HG03159 (cell line): ENCODE measurements at regions not wholly inside any gene's neighbourhood (a gene's known extent, or its start where the extent isn't known, plus 50 kb on each side); places are given as distances from the start of the nearest gene placed in this dataset.

ENCODE experiments used
- ATAC-seq: cut with Tn5 transposase; IDR thresholded peaks from one replicate; pipeline ENCODE4 v1.9.1; 2021; ENCODE audit warnings: mild to moderate bottlenecking, moderate library complexity; ENCODE audit not compliant: unreplicated experiment

DNA sequence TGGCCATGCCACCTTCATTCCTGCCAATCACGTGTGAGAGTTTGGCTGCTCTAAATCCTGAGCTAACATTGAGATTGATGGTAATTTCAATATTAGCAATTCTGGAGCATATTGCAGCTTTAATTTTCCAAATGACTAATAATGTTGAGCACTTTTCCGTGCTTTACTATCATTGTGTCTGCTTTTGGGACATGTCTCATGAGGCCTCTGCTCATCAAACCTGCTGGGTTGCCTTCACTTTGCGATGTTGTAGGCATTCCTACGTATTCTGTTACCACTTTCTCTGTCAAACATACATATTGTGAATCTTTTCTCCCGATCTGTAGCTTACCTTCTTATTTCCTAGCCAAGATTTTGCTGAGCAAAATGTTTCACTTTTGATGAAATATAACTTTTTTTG is 466.6 kb downstream of the GALR1 start:
- ATAC-seq: no peak

DNA sequence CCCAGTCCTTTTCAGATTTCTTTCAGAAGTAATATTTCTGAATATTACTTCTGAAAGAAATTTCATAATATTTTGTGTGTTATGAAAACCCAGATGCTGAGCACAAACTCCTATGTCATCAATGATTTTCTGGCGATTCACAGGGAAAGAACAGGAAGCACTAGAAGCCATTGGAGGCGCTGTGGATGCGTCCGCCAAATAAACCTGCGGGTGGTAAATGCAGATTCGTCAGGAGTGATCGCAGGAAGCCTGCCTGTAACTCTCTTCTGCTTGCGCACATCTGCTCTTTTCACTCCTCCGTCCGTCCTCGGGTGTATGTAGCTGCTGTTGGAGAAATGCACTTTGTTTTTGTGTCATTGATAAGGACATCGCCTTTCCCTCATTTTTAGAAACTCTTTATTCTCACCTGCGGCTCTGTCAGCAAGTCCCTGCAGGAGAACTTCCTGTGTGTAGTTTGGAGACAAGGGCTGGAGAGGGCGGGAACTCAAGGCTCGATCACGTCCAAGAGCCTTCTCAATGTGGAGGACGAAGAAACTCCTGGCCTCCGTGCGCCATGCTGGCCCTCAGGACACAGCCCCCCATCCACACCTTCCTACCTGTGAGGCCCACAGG is 483.8 kb downstream of the GALR1 start:
- ATAC-seq: no peak

DNA sequence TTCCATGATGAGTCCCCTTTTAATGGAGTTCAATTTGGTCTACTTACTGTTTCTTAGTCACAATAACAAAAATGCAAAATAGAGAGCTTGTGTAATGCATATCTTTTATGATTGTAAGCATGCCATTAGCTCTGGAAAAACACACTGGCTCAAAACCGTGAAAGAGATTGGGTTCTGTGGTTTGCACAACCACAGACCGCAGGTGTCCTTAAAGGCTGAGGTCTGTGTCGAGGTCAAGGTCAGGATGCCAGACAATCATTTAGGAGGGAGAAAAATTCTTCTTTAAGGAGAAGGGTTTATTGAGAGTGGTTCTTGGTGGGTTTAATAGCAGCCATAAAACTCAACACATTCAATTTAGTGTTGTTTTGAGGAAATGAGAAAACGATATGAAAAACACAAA is 487.2 kb downstream of the GALR1 start:
- no peak for ATAC-seq

DNA sequence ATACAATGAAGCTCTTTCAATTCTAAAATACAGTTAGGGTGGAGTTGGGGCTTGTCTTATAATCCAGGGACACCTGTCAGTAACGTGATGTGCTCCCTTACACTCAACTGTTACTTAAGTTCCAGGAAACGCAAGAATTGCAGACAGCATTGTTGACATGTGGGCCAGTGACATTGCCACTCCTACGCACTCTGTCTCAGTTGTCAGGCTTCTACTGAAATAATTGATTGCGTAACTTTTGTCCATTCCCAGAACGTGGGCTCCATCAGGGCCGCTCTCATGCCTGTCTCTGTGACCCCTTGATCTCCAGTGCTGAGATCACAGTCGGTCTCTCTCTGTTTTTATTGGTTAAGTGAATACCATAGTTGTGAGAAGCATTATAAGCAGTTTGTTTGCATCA is 487.8 kb downstream of the GALR1 start:
- no peak for ATAC-seq

DNA sequence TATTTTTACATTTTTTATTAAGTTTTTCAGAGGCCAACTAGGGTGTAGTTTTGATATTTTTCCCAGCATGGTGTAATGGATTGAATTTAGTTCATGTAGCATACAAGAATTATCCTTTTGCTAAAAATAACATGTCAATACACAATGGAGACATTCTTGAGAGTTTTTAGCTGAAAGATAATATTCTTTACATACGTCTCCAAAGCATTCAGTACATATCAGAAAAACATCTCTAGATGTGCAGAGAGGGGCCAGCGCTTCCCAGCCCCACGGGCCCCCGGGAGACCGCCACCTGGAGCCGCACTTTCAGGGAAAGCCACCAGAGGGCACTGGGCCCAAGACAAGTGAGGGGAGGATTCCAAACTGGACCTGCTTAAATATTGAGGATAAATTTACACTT is 499.4 kb downstream of the GALR1 start:
- no peak for ATAC-seq

DNA sequence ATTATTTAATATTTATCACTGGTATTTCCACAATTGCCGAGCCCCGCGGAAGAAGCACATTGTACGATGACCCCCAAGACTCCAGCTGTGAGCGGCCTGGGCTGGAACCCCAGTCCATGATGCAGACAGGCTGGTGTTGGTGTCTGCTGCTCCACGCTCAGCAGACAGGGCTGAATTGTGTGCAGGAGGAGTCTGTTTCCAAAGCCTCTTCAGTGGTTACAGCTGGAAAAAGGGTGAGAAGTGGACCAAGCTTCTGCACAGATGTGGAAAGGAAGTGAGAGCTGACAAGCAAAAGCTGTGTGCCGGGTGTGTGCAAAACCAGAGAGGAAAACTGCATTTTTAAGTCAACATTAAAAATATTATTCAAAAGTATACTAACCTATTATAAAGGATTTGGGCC is 500.4 kb downstream of the GALR1 start:
- no peak for ATAC-seq

DNA sequence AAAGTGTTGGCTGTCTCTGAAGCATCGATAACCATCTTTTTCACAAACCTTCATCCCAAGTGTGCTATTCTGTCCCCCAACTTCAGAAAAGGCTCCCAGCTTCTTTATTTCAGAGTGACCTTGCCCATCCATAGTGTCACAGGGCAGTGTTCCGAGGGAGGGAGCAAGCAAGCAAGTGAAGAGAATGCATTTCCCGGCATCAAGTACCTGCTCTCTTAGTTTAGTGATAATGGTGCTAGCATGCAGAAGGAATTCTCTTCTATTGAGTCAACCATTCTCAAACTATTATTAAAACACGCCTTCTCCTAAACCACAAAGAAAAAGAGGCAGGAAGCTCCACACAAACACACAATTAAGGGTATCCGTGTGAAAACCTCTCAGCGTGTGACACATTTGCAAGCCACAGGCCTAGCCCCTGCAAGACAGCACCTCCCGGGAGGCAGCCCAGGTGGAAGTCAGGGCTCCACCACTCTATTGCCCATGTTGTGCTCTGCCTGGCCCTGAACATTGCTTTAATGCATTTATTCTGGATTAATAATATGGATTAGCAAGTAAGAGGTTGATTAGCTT is 504.9 kb downstream of the GALR1 start:
- ATAC-seq: no peak

DNA sequence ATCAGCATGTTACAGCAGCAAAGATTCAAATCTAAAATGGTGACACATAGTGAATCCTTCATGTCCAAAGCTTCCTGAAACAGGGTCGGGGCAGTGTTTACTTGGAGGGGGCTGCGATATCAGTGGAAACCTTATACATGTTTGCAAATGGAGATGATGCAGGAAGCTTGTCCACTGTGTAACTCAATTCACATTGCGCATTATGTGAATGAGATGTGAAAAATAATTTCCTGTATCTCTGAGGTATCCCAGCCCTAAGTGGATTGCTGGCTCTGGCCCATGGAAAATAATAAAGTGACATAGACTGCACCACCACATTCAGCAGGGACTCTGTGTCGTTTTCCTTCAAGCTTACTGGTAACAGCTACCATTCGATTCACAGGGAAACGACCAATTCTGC is 505.5 kb downstream of the GALR1 start:
- no peak for ATAC-seq

DNA sequence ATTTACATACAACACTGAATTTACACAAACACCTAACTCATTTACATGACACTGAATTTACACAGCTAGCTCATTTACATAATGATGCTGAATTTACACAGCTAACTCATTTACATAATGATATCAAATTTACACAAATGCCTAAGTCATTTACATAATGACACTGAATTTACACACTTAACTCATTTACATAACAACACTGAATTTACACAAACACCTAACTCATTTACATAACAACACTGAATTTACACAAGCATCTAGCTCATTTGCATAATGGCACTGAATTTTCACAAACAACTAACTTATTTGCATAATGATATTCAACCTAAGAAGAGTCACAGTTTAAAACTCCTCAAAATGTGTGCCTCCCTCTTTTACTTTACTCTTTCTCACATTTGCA is 511.7 kb downstream of the GALR1 start:
- no peak for ATAC-seq

DNA sequence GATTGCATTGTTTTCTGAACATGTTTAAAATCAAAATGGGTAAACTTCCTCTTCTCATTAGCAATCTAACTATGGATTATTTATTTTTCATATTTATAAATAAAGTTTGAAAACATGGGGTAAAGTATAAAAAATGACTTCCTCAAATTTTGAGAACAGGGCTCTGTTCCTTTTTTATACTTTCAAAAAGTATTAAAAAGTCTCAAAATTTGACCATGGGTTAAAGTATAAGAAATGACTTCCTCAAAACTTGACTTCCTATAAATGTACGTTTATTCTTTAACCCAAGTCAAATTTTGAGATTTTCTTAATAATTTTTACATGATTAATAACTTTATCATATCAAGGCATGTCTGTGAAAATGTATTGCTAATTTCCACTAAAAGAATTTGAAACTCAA is 512.4 kb downstream of the GALR1 start:
- ATAC-seq: no peak

DNA sequence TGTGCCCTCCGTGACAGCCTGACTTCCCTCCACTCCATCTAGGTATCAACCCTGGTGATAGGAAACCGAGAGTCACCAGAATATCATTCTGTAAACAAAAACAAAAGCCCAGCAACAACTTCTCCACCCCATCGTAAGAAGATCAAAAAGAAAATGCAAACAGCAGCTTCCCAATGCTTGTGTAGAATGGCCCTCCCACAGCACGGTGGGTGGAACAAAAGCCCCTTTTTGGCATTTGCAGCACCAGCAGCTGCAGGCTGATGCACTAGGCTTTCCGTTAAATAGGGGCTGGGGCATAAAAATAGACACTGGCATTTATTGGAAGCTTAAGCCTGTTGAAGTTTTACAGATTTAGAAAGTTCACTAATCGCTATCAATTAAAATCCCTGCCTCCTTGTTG is 513.0 kb downstream of the GALR1 start:
- no peak for ATAC-seq

DNA sequence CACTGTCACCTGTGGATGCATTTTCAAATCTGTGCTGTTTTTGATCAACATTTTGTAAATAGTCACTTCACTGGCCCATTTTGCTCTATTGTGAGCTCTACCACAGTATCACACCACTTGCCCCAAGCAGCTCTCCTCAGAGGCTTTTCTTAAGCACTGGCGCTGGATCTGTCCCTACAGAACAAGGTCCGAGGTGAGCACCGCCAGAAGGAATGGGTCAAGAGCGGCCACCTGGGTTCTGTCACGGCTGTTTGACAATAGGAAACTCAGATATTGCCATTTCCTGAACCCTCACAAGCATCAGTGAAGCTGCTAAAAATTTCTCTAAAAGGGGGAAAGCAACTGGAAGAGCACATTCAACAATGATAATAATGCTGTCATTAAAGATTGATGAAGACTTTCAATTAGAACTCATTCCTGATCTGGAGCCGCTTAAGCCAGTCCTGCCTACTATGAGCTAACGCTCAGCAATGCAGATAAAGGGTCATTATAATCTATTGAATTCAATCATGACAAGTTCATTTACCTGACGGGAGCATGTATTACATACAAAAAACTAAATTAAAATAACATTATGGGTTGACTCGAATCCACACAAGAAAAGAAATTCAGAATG is 514.0 kb downstream of the GALR1 start:
- ATAC-seq: no peak

DNA sequence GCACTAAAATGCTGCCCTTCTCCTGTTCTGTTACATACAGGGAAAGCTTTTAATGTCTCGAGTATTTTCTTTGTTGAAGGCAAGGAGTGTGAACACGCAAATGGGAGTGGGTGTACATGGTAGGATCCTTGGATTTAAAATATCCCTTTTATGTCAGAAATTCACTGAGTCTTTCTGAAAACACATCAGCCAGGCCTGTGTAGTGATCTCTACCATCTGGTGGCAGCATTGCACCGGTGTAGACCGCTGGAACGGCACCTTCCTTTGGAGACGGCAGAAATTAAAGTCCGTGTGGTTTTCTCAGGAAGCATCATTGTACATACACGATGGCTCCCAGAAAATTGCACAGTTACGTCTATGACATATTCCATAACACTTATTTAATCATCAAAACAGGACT is 515.8 kb downstream of the GALR1 start:
- no peak for ATAC-seq

DNA sequence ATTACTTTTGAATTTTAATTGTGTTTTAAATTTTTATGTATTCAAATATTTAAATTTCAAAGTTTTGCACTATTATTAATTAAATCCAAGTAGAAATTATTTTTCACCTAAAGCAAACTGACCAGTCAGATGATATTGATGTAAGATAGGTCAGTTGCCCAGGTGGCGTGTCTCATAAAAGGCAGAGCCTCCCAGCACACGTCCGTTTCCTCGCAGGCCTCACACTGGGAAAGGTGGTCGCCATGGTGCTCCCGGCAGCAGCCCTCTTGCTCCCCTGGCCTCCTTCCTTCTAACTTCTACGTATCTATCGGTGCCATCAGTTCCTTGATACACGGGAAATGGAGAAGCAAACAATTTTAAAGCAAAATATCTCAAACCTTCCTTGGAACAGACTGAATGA is 516.8 kb downstream of the GALR1 start:
- no peak for ATAC-seq

DNA sequence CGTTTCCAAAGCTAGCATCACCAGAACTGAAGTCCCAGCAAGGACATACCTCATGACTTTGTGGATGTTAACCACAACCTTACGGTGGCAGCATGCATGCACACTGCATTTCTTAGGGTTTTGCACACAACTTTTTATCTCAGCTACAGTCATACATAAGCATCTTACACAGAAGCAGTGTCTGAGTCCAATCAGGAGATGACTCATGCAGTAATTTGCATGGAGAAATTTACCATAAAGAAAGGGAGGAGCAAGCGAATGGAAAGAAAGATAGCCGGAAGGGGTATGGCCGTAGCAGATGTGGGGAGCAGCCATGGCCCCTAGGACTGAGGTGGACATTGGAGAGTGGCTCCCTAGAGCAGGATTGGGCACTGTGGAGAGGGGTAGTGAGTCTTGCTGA is 522.5 kb downstream of the GALR1 start:
- no peak for ATAC-seq

DNA sequence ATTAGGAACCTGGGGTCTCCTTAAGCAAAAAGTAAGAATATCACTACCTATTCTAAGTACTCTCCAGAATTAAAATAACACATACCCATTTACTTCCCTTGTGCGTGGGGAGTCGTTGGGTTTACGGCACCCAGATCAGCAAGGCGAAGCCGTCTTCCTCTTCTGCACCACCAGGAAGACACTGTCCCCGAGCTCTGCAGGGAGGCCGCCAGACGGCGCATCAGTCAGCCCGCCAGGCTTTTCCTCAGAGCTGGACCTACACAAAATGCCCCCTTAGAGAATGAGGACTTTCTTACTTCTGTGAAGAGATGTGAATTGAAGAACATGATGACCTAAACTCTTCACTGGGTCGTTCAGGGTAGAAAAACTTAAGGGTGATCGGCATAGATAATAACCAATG is 526.5 kb downstream of the GALR1 start:
- no peak for ATAC-seq

DNA sequence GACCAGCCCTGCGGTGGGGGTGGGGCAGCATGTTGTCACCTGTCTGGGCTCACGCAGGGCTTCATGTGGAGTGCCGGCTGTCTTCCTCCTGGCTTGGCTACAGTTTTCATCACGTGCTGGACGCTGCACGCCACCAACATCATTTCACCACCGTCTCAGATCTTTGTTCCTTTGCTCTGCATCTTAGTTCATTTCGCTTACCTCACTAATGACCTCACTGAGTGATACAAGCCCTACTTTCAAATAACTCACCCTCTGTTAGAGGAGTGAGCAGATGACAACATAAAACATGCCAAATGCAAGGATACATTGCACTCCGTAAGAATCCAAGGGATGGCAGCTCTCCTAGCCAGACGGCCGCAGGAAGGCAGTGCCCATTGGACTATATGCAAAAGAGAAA is 527.5 kb downstream of the GALR1 start:
- no peak for ATAC-seq

DNA sequence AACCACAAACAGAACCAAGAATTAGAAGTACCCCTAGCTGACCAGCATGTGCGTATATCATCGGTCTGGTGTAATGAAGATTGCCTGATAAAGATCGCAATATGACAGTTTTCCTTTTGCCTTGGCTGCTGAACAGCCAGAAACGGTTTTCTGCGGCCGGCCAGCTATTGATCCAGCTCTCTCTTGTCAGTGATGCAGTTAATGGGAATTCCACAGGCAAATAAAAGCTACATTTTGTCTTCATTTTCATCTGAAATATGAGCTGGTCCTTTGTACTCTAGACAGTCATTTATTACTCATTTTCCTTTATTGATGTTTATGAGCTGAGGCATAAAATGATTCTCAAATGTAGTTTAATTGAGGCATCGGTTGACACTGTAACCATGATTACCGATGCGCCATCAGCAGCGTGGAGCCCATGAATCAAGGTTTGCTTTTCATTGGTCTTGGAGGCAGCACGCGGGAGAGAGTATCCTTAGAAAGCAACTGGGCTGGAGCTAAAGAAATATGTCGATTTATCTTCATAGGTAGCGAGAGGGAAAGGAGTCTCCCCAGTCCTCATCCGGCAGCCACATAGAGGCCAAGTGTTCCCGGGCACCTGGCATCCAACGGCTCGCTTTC is 535.2 kb downstream of the GALR1 start:
- ATAC-seq: no peak

DNA sequence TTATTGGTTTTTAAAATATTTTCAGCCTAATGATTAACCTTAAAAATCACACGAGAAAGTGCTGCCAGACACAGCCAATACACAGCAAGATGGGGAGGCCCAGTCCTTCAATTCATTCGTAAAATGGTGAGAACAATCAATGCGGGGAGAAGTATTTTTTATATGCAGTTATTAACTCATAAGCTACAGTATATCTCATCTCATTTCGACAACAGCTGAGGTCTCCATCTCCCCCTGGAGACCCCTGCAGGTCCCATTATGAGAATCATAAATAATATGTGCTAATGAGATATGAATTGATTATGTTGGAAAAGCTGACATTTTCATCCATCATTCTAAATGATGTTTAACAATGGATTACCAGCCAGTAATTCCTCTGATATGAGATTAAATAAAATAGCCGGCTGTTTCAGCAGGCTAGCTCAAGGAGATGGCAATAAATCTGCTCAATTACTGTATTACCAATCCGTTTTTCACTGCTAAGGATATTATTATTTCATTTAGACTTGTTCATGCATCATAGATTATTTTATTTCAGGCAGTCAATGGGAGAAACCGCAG is 535.8 kb downstream of the GALR1 start:
- no peak for ATAC-seq

DNA sequence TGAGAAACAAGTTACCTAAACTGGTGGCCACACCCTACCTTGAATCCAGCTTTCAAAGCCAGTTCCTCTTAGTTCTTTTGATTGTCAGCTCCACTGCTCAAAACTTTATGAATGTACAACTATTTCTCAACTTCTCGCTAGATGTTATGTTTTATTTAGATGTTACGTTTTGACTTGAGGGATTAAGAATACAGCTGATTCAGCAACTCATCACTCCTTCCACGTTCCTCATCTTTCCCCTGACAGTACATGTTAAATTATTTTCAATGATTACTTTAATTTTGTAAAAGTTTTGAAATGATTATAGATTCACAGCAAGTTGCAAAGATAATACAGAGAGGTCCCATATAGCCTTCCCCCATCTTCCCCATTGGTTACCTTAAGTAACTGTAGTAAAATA is 553.4 kb downstream of the GALR1 start:
- ATAC-seq: no peak

DNA sequence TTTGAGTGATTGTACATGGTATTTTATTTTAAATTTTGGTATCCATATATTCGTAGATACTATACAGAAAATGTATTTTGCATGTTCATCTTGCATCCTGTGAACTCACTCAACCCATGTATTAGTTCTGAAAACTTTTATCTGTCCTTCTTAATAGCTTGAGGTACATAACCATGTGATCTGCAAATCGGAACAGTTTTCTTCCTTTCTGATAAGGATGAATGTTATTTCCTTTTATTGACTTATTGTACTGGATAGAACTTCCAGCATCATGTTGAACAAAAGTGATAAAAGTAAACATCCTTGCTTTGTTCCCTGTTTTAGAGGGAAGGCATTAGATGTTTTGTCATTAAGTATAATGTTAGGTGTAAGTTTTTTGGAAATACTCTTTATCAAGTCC is 554.7 kb downstream of the GALR1 start:
- ATAC-seq: no peak

DNA sequence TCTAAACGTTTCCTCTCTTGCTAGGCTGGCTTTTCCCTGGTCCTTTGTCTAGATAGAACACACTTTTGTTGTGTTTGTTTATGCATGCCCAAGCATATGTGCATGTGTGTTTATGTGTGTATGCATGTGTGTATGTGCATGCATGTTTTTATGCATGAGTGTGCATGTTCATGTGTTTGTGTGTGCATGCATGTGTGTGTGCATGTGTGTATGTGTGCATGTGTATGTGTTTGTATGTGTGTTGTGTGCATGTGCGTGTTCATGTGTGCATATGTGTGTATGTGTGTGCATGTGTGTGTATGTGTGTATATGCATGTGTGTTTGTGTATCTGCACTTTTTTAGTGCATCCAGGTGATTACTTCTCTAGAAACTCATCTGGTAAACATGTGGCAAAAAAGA is 558.0 kb downstream of the GALR1 start:
- ATAC-seq: no peak
